Loucy (cell line): ENCODE measurements at regions not wholly inside any gene's neighbourhood (a gene's known extent, or its start where the extent isn't known, plus 50 kb on each side); places are given as distances from the start of the nearest gene placed in this dataset.

Experiments used
- CTCF ChIP-seq: fragments of 200-600 bp; sonication (generic); conservative IDR thresholded peaks from 2 replicates; pipeline ENCODE4 v1.5.1; 2014; ENCODE audit warnings: mild to moderate bottlenecking, antibody characterized with exemption, low read length
- EZH2phosphoT487 ChIP-seq: fragments of 200-600 bp; IDR thresholded peaks from 2 replicates; pipeline ENCODE4 v1.6.1; 2018; ENCODE audit warnings: antibody characterized with exemption, mild to moderate bottlenecking, moderate library complexity, borderline replicate concordance

GRCh38 chr2:52931660-52932059 lies 835.9 kb upstream of the CHAC2 start:
- TF ChIP-seq CTCF: no peak
- TF ChIP-seq EZH2phosphoT487: no peak
